CD14-positive monocyte (primary cell): ENCODE measurements at regions not wholly inside any gene's neighbourhood (a gene's known extent, or its start where the extent isn't known, plus 50 kb on each side); places are given as distances from the start of the nearest gene placed in this dataset.

Experiments used
- DNase-seq, 3 donors: peaks; one replicate each; pipeline ENCODE4 v3.0.0-alpha.2; 2011 to 2022
- H2AFZ ChIP-seq: 2 replicates; pipeline ENCODE4 v1.6.0; 2012; ENCODE audit warnings: mild to moderate bottlenecking, low read depth, low read length, inconsistent platforms; ENCODE audit not compliant: insufficient read depth, poor library complexity, severe bottlenecking
- H3K27ac ChIP-seq, 2 donors: 1 replicate in 1 of 2; 2 replicates in 1 of 2; pipeline ENCODE4 v1.5.1; 2012 to 2013; ENCODE audit warnings: low read length in 2 of 2, control low read depth in 1 of 2, inconsistent platforms in 1 of 2, low read depth in 1 of 2, mild to moderate bottlenecking in 1 of 2
- H3K27me3 ChIP-seq, 2 donors: one replicate each; pipeline versions ENCODE4 v1.6.0 to v1.6.1; 2011 to 2013; ENCODE audit warnings: low read length in 2 of 2; ENCODE audit not compliant: control insufficient read depth in 2 of 2, insufficient read depth in 2 of 2
- H3K36me3 ChIP-seq, 2 donors: replicated peaks in 1 of 2; 1 replicate in 1 of 2; 2 replicates in 1 of 2; pipeline versions ENCODE4 v1.5.1 to v1.6.1; 2012 to 2013; ENCODE audit warnings: low read length in 2 of 2, control low read depth in 1 of 2, inconsistent platforms in 1 of 2, mild to moderate bottlenecking in 1 of 2; ENCODE audit not compliant: insufficient read depth in 2 of 2, control insufficient read depth in 1 of 2
- H3K4me1 ChIP-seq, 2 donors: 1 replicate in 1 of 2; 2 replicates in 1 of 2; pipeline versions ENCODE4 v1.5.1 to v1.6.1; 2012 to 2013; ENCODE audit warnings: low read length in 2 of 2, control low read depth in 1 of 2, inconsistent platforms in 1 of 2, mild to moderate bottlenecking in 1 of 2, moderate library complexity in 1 of 2; ENCODE audit not compliant: insufficient read depth in 2 of 2, control insufficient read depth in 1 of 2
- H3K4me2 ChIP-seq: replicated peaks from 2 replicates; pipeline ENCODE3; 2012; ENCODE audit warnings: low read length, moderate library complexity, mild to moderate bottlenecking; ENCODE audit not compliant: poor library complexity, severe bottlenecking; ENCODE audit errors: extremely low read depth
- H3K4me3 ChIP-seq, 3 experiments: fragments of 200-600 bp in 1 of 3; sonication (generic) in 1 of 3; replicated peaks in 1 of 3; 1 replicate in 2 of 3; 2 replicates in 1 of 3; pipeline ENCODE4 v1.5.1; 2011 to 2013; ENCODE audit warnings: low read length in 3 of 3, mild to moderate bottlenecking in 3 of 3, control low read depth in 2 of 3, low read depth in 2 of 3, inconsistent platforms in 1 of 3, moderate library complexity in 1 of 3
- H3K79me2 ChIP-seq: 2 replicates; pipeline ENCODE4 v1.6.0; 2012; ENCODE audit warnings: mild to moderate bottlenecking, control low read depth, inconsistent platforms, low read length, moderate library complexity; ENCODE audit not compliant: insufficient read depth
- H3K9ac ChIP-seq: 2 replicates; pipeline ENCODE4 v1.6.0; 2017; ENCODE audit warnings: low read length, mild to moderate bottlenecking; ENCODE audit not compliant: insufficient read depth, poor library complexity, severe bottlenecking
- H3K9me3 ChIP-seq, 2 donors: replicated peaks in 1 of 2; 1 replicate in 1 of 2; 2 replicates in 1 of 2; pipeline versions ENCODE4 v1.5.1 to v1.6.1; 2012 to 2013; ENCODE audit warnings: low read length in 2 of 2, control low read depth in 1 of 2; ENCODE audit not compliant: control insufficient read depth in 1 of 2, insufficient read depth in 1 of 2
- H4K20me1 ChIP-seq: 2 replicates; pipeline ENCODE4 v1.6.0; 2012; ENCODE audit warnings: mild to moderate bottlenecking, low read length, control low read depth, moderate library complexity; ENCODE audit not compliant: insufficient read depth
- H3K27ac Mint-ChIP-seq, 7 donors: one replicate each; pipeline ENCODE4 v1.8.0; 2020; ENCODE audit warnings: mild to moderate bottlenecking in 7 of 7, mixed read lengths in 7 of 7, moderate library complexity in 6 of 7, inconsistent platforms in 2 of 7
- H3K27me3 Mint-ChIP-seq, 3 donors: one replicate each; pipeline ENCODE4 v1.8.0; 2021 to 2022; ENCODE audit warnings: low read depth in 3 of 3, mild to moderate bottlenecking in 3 of 3, mixed read lengths in 3 of 3, moderate library complexity in 3 of 3, inconsistent platforms in 1 of 3
- H3K36me3 Mint-ChIP-seq, 2 donors: one replicate each; pipeline ENCODE4 v1.8.0; 2020; ENCODE audit warnings: mixed read lengths in 2 of 2, inconsistent platforms in 1 of 2, mild to moderate bottlenecking in 1 of 2
- H3K4me1 Mint-ChIP-seq: one replicate; pipeline ENCODE4 v1.8.0; 2020; ENCODE audit warnings: mild to moderate bottlenecking, mixed read lengths
- H3K4me3 Mint-ChIP-seq, 2 donors: one replicate each; pipeline ENCODE4 v1.8.0; 2020; ENCODE audit warnings: mild to moderate bottlenecking in 2 of 2, mixed read lengths in 2 of 2, moderate library complexity in 1 of 2
- H3K9me3 Mint-ChIP-seq, 7 donors: one replicate each; pipeline ENCODE4 v1.8.0; 2020 to 2022; ENCODE audit warnings: mixed read lengths in 7 of 7, mild to moderate bottlenecking in 6 of 7, moderate library complexity in 6 of 7, inconsistent platforms in 2 of 7
- CTCF ChIP-seq: fragments of 200-600 bp; IDR thresholded peaks from one replicate; pipeline ENCODE4 v1.8.0; 2022; ENCODE audit warnings: antibody characterized with exemption, mild to moderate bottlenecking
- WGBS: methylation state at CpG from one replicate; pipeline ENCODE4 v1.1.5; 2013; ENCODE audit warnings: missing lambda C conversion rate; ENCODE audit not compliant: insufficient coverage; 5-methylcytosine and 5-hydroxymethylcytosine counted together
- intact Hi-C, 2 donors: fragments of 100-400 bp; cut with micrococcal nuclease; formaldehyde crosslinking; loops; one replicate each; pipeline versions ENCODE4 v1.15.0 to v1.15.1; 2023

- peaks cover 10% of the 10 kb centered on the region for H3K4me1 Mint-ChIP-seq
- Histone ChIP-seq H3K4me3 (no peak overlapping the region), H2AFZ (no peak overlapping the region), H3K27me3 (no peaks in the 10 kb centered on the region), H3K27ac (no peak overlapping the region), H3K9ac (no peak overlapping the region), H3K9me3 (peaks cover 9 to 10% of the 10 kb centered on the region in 2 donors), H3K79me2 (no peaks in the 10 kb centered on the region), H3K4me1 (no peaks in the 10 kb centered on the region), H4K20me1 (no peaks in the 10 kb centered on the region), H3K4me2 (no peak overlapping the region), H3K36me3 (no peaks in the 10 kb centered on the region)
- 100% methylated on average over 1 of the region's 1 CpG for WGBS
- DNase-seq = no peak
- H3K4me3 Mint-ChIP-seq = no peak overlapping the region
- intact Hi-C loops = no loop called here
- H3K36me3 Mint-ChIP-seq = no peaks in the 10 kb centered on the region
- no peak overlapping the region for H3K27ac Mint-ChIP-seq
- peaks cover 9 to 18% (median 15%) of the 10 kb centered on the region in 7 donors for H3K9me3 Mint-ChIP-seq
- peaks cover 1 to 4% (median 3%) of the 10 kb centered on the region in 3 donors for H3K27me3 Mint-ChIP-seq
- TF ChIP-seq CTCF = no peak
Observed at GRCh38 chr11:45067966-45068365, 78.5 kb upstream of the PRDM11 start.

- peaks cover 3 to 6% (median 4%) of the 10 kb centered on the region in 7 donors for H3K9me3 Mint-ChIP-seq
- no peak overlapping the region for H3K4me3 Mint-ChIP-seq
- intact Hi-C loops = no loop called here
- H3K4me1 ChIP-seq = peaks cover 8% of the 10 kb centered on the region in 2 donors
- DNase-seq = no peak
- H3K9me3 ChIP-seq = peaks cover 0 to 3% of the 10 kb centered on the region in 2 donors
- peaks cover 4 to 5% (median 4%) of the 10 kb centered on the region in 3 donors for H3K27me3 Mint-ChIP-seq
- H3K4me2 ChIP-seq = no peak overlapping the region
- no peaks in the 10 kb centered on the region for H3K79me2 ChIP-seq
- no peak overlapping the region for H3K27ac Mint-ChIP-seq
- H3K4me3 ChIP-seq = no peak overlapping the region
- no peak overlapping the region for H3K9ac ChIP-seq
- no peak overlapping the region for H2AFZ ChIP-seq
- H3K27me3 ChIP-seq = no peaks in the 10 kb centered on the region
- H3K27ac ChIP-seq = no peak overlapping the region
- H3K36me3 Mint-ChIP-seq = no peaks in the 10 kb centered on the region
- H3K36me3 ChIP-seq = no peaks in the 10 kb centered on the region
- no peaks in the 10 kb centered on the region for H4K20me1 ChIP-seq
- H3K4me1 Mint-ChIP-seq = peaks cover 16% of the 10 kb centered on the region
- WGBS = 100% methylated on average over 1 of the region's 1 CpG
- no peak for TF ChIP-seq CTCF
Observed at GRCh38 chr11:45071232-45071631, 75.2 kb upstream of the PRDM11 start.
